ENCODE measurements at regions not wholly inside any gene's neighbourhood (a gene's known extent, or its start where the extent isn't known, plus 50 kb on each side); places are given as distances from the start of the nearest gene placed in this dataset.

DNA sequence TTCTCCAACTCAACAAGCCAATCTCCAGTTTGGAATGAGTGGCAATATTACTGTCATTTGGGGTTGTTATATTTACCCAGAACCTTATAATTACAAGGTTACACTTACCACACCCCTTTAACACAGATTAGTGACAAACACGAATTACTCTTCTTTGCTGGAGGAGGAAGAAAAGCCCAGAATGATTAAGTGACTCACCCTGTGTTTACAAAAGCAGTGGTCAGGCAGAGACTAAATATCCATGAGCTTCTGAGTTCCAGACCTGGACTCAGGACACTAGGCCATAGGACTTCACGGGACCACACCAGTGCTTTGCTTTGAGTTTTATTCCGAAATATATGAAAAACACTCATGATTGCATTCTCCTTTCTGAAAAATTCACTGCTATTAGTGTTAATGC, 370.8 kb downstream of the TLE1 start (continued):
- TF ChIP-seq ASH2L (IDR thresholded peaks at IDR 0.05; ENCODE audit: borderline replicate concordance, low read depth): no peak
- TF ChIP-seq SIX5 (IDR thresholded peaks at IDR 0.05; ENCODE audit: low read depth, low read length, severe bottlenecking): no peak
- TF ChIP-seq, protein P1, sequence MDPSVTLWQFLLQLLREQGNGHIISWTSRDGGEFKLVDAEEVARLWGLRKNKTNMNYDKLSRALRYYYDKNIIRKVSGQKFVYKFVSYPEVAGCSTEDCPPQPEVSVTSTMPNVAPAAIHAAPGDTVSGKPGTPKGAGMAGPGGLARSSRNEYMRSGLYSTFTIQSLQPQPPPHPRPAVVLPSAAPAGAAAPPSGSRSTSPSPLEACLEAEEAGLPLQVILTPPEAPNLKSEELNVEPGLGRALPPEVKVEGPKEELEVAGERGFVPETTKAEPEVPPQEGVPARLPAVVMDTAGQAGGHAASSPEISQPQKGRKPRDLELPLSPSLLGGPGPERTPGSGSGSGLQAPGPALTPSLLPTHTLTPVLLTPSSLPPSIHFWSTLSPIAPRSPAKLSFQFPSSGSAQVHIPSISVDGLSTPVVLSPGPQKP (IDR thresholded peaks at IDR 0.05; ENCODE audit: low read depth, low read length): no peak
- TF ChIP-seq GATAD2B (conservative IDR thresholded peaks at IDR 0.05; ENCODE audit: low read depth): no peak
- no peak for TF ChIP-seq BACH1 (IDR thresholded peaks at IDR 0.05; ENCODE audit: borderline replicate concordance)
- no peak for TF ChIP-seq SMAD1 (IDR thresholded peaks at IDR 0.05; ENCODE audit: low read depth, partially characterized antibody)
- TF ChIP-seq NFYB (IDR thresholded peaks at IDR 0.05; ENCODE audit: insufficient read depth, low read depth, low read length): no peak
- no peak for TF ChIP-seq HDAC2 (IDR thresholded peaks at IDR 0.05)

DNA sequence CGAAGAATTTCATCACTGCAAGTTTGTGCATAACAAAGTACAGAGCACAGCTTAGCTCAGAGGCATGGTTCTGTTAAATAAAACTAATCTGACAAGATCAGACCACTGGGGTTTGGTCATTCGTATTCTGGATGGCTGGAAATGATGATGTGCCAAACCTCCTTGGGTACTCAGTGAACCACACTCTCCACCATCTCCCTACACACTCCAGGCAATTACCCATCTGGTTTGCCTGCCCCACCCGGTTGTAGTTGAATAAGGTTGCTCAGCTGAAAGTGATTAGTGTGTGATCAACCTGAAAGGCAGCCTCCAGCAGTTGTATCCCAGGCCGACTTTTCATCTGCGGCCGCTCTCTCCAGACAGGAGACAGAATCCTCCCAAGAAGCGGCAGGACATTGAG, 371.4 kb downstream of the TLE1 start:
- 54% methylated on average over 7 of the region's 7 CpGs for WGBS (ENCODE audit: insufficient coverage, insufficient replicate concordance, low lambda C conversion rate, missing lambda C conversion rate)
- H3K79me2 ChIP-seq (ENCODE audit: control insufficient read depth, insufficient read depth, low read length): no peaks in the 10 kb centered on the region
- intact Hi-C loops (cut with micrococcal nuclease; ENCODE audit: unreplicated experiment): no loop called here
- H3K27ac ChIP-seq (ENCODE audit: control insufficient read depth, insufficient read depth): no peak overlapping the region
- H3K9ac ChIP-seq (ENCODE audit: control insufficient read depth, insufficient read depth, low read length): no peak overlapping the region
- BruUV-seq (replicated peaks): no TSS peak
- in situ Hi-C loops (cut with MboI): no loop called here
- no peak for DNase-seq (ENCODE audit: low read depth, low spot score)
- no peaks in the 10 kb centered on the region for H3K4me1 ChIP-seq (ENCODE audit: control insufficient read depth, insufficient read depth, low read length)
- H4K20me1 ChIP-seq (ENCODE audit: control insufficient read depth, insufficient read depth): no peaks in the 10 kb centered on the region
- FAIRE-seq: no peak
- ChIA-PET POLR2A (no interaction called here), CTCF (no interaction called here), RAD21 (ENCODE audit: unreplicated experiment) (no interaction called here), SMC1A (ENCODE audit: uncharacterized antibody, unreplicated experiment) (no interaction called here)
- TF ChIP-seq NRF1 (conservative IDR thresholded peaks at IDR 0.05; ENCODE audit: low read depth, low read length): no peak
- no peak for TF ChIP-seq ASH2L (IDR thresholded peaks at IDR 0.05; ENCODE audit: borderline replicate concordance, low read depth)
- TF ChIP-seq, protein P2, sequence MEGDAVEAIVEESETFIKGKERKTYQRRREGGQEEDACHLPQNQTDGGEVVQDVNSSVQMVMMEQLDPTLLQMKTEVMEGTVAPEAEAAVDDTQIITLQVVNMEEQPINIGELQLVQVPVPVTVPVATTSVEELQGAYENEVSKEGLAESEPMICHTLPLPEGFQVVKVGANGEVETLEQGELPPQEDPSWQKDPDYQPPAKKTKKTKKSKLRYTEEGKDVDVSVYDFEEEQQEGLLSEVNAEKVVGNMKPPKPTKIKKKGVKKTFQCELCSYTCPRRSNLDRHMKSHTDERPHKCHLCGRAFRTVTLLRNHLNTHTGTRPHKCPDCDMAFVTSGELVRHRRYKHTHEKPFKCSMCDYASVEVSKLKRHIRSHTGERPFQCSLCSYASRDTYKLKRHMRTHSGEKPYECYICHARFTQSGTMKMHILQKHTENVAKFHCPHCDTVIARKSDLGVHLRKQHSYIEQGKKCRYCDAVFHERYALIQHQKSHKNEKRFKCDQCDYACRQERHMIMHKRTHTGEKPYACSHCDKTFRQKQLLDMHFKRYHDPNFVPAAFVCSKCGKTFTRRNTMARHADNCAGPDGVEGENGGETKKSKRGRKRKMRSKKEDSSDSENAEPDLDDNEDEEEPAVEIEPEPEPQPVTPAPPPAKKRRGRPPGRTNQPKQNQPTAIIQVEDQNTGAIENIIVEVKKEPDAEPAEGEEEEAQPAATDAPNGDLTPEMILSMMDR (IDR thresholded peaks at IDR 0.05 in 2 of 3, conservative IDR thresholded peaks at IDR 0.05 in 1 of 3; ENCODE audit: control insufficient read depth in 2 of 3, extremely low read depth in 1 of 3, insufficient read depth in 1 of 3, low read depth in 3 of 3, low read length in 3 of 3): no peak
- TF ChIP-seq, protein P3, sequence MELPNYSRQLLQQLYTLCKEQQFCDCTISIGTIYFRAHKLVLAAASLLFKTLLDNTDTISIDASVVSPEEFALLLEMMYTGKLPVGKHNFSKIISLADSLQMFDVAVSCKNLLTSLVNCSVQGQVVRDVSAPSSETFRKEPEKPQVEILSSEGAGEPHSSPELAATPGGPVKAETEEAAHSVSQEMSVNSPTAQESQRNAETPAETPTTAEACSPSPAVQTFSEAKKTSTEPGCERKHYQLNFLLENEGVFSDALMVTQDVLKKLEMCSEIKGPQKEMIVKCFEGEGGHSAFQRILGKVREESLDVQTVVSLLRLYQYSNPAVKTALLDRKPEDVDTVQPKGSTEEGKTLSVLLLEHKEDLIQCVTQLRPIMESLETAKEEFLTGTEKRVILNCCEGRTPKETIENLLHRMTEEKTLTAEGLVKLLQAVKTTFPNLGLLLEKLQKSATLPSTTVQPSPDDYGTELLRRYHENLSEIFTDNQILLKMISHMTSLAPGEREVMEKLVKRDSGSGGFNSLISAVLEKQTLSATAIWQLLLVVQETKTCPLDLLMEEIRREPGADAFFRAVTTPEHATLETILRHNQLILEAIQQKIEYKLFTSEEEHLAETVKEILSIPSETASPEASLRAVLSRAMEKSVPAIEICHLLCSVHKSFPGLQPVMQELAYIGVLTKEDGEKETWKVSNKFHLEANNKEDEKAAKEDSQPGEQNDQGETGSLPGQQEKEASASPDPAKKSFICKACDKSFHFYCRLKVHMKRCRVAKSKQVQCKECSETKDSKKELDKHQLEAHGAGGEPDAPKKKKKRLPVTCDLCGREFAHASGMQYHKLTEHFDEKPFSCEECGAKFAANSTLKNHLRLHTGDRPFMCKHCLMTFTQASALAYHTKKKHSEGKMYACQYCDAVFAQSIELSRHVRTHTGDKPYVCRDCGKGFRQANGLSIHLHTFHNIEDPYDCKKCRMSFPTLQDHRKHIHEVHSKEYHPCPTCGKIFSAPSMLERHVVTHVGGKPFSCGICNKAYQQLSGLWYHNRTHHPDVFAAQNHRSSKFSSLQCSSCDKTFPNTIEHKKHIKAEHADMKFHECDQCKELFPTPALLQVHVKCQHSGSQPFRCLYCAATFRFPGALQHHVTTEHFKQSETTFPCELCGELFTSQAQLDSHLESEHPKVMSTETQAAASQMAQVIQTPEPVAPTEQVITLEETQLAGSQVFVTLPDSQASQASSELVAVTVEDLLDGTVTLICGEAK (IDR thresholded peaks at IDR 0.05; ENCODE audit: borderline replicate concordance): no peak
- TF ChIP-seq POLR2AphosphoS2 (IDR thresholded peaks at IDR 0.05; ENCODE audit: low read depth, low read length): no peak
- TF ChIP-seq ESRRA (IDR thresholded peaks at IDR 0.05; ENCODE audit: low read length): no peak
- H3K36me3 ChIP-seq (ENCODE audit: control insufficient read depth in 2 of 2, insufficient read depth in 2 of 2, low read length in 1 of 2): no peaks in the 10 kb centered on the region
- no peak overlapping the region for H3K4me2 ChIP-seq (ENCODE audit: control insufficient read depth, insufficient read depth)
- H3K4me3 ChIP-seq: no peak overlapping the region
- no peak overlapping the region for H2AFZ ChIP-seq (ENCODE audit: control insufficient read depth, low read depth, low read length)
- ATAC-seq: no peak
- no peaks in the 10 kb centered on the region for H3K9me3 ChIP-seq (replicated peaks; ENCODE audit: control insufficient read depth, insufficient read depth, low read length)
- H3K27me3 ChIP-seq (replicated peaks in 1 of 2; ENCODE audit: control insufficient read depth in 2 of 2, insufficient read depth in 2 of 2, low read length in 1 of 2): no peaks in the 10 kb centered on the region

Measured in GM12878 (cell line).